ENCODE measurements at regions not wholly inside any gene's neighbourhood (a gene's known extent, or its start where the extent isn't known, plus 50 kb on each side); places are given as distances from the start of the nearest gene placed in this dataset.

- TF ChIP-seq EZH2 (IDR thresholded peaks at IDR 0.05) (no peak), POLR2AphosphoS5 (IDR thresholded peaks at IDR 0.05; ENCODE audit: borderline replicate concordance, low read depth, low read length) (no peak), FOXP2 (optimal IDR thresholded peaks at IDR 0.05; ENCODE audit: control extremely low read depth, extremely low read length, insufficient read depth) (no peak)
These were observed 446.3 kb upstream of the MAP2 start for GRCh38 chr2:208977582-208977981.
